HG02798 (cell line): ENCODE measurements at regions not wholly inside any gene's neighbourhood (a gene's known extent, or its start where the extent isn't known, plus 50 kb on each side); places are given as distances from the start of the nearest gene placed in this dataset.
"Not testable (repeated sequence)": the region's sequence is repeated elsewhere in the genome, so short reads cannot be mapped to it uniquely, and the experiment has no call there.

Experiments
- ATAC-seq: cut with Tn5 transposase; IDR thresholded peaks from one replicate; pipeline ENCODE4 v1.9.1; 2021; ENCODE audit warnings: mild to moderate bottlenecking; ENCODE audit not compliant: unreplicated experiment, poor library complexity

DNA sequence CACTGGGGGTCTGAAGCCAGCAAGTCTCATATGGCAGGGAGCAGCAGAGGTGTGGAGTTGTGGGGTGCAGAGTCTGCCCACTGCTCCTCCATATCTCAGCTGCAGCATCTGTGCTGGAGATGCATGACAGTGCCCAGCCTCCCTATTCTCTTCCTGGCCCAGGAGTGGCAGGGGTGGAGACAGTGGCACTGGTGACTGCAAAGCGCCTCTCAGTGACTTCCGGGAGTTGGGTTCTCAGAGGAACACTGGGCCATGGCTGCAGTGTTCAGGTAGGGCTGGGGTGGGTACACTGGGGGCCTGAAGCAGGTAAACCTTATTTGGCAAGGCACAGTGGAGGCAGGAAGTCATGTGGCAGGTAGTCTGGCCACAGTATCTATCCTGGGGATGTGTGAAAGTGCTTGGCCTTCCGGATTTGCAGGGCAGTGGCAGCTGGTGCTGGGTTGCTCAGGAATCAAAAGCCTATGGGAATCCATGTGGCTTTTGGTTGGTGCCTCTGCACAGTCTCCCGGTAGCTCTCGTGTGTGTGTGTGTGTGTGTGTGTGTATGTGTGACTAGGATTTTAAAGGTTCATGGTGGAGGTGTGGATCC is 60.3 kb upstream of the THUMPD2 start:
- ATAC-seq, result no peak

DNA sequence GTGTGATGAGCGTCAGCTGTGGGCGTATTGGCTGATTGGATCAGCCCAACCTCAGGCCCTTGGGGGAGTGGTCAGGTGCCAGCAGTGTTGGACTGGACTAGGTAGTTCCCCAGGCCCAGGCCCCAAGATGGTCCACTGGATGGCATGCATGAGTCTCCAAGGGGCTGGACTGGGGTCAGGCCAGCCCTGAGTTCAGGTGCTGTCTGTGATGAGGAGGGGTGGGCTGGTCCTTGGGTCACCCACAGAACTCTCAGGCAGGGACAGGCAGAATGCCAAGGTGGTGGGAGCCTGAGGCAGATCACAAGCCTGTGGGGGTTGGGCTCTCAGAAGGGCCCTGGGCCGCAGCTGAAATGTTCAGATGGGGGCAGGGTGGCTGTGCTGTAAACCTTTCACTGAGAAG is 59.5 kb upstream of the THUMPD2 start:
- no peak for ATAC-seq

DNA sequence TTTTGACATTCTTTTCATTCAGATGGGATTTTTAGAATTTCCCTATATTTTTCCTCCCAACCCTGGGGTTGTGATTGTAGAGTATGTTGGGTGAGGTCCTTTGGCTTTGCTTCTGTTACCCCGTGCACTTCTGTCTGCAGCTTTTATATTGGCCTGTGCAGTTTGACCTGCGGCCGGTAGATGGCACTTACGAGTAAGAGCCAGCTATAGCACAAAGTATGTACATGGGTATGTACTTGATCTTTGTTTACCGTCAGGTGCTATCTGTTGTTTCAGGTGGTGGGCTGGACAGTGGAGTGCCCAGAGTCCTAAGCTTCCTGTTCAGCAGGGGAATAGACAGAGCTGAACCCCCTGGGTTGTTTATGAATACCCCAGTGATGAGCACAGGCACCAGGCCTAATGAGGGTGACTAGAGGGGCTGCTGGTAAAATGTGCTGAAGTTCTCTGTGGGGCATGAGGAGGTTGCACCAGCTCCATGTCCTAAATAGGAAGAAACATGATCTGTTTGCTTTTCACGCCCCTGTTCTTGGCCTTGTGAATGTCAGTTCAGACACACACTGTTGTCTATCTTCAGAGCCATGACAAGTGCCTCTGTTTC is 58.9 kb upstream of the THUMPD2 start:
- peak; percentile 91 for ATAC-seq

DNA sequence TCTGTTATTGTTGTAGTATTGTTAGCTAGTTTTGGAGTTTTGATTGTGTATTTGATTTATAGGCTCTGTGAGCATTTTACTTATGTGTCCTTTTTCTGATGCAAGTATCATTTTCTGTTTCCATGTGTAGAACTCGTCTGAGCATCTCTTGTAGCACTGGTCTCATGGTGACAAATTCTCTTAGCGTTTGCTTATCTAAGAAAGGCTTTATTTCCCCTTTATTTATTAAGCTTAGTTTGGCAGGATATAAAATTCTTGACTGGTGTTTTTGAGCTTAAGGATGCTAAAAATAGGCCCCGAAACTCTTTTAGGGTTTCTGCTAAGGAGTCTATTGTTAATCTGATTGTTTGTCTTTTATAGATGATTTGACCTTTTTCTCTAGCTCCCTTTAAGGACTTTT is 57.6 kb upstream of the THUMPD2 start:
- ATAC-seq, result no peak

DNA sequence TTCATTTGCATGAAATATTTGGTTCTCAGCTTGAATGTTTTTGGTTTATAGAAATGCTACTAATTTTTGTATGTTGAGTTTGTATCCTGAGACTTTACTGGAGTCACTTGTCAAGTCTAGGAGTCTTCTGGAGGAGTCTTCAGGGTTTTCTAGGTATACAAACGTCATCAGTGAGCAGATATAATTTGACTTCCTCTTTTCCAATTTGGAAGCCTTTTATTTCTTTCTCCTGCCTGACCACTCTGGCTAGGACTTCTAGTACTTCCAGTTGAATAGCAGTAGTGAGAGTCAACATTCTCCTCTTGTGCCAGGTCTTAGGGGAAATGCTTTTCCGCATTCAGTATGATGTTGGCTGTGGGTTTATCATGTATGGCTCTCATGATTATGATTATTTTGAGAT is 55.4 kb upstream of the THUMPD2 start:
- no peak for ATAC-seq

DNA sequence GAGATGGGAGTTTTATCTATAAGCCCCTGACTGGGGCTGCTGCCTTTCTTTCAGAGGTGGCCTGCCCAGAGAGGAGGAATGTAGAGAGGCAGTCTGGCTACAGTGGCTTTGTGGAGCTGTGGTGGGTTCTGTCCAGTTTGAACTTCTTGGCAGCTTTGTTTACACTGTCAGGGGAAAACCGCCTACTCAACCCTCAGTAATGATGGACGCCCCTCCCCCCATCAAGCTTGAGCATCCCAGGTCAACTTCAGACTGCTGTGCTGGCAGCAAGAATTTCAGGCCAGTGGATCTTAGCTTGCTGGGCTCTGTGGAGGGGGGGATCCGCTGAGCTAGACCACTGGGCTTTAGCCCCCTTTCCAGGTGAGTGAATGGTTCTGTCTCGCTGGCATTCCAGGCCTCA is 51.6 kb upstream of the THUMPD2 start:
- ATAC-seq, result not testable (repeated sequence)
